GM23338 (cell line): ENCODE measurements at regions not wholly inside any gene's neighbourhood (a gene's known extent, or its start where the extent isn't known, plus 50 kb on each side); places are given as distances from the start of the nearest gene placed in this dataset.

ENCODE experiments used
- ATAC-seq: fragments of 200-7000 bp; cut with Tn5 transposase; 3 replicates; pipeline ENCODE4 v1.9.1; 2020
- DNase-seq: peaks from one replicate; pipeline ENCODE4 v3.0.0-alpha.2; 2015; ENCODE audit warnings: low spot score
- H2AFZ ChIP-seq: fragments of 200-600 bp; sonication (generic); 2 replicates; pipeline ENCODE4 v1.8.0; 2016; ENCODE audit warnings: antibody characterized with exemption, mild to moderate bottlenecking, moderate library complexity
- H3F3A ChIP-seq: fragments of 200-600 bp; sonication (generic); replicated peaks from 2 replicates; pipeline ENCODE4 v1.8.0; 2017; ENCODE audit warnings: antibody characterized with exemption, mixed run types, low read depth
- H3K27ac ChIP-seq: fragments of 200-600 bp; sonication (generic); 2 replicates; pipeline ENCODE4 v1.6.1; 2016; ENCODE audit warnings: low read depth
- H3K27me3 ChIP-seq: fragments of 200-600 bp; sonication (generic); 2 replicates; pipeline ENCODE4 v1.8.0; 2016; ENCODE audit warnings: mild to moderate bottlenecking, mixed run types, moderate library complexity; ENCODE audit not compliant: insufficient read depth
- H3K36me3 ChIP-seq: fragments of 200-600 bp; sonication (generic); 2 replicates; pipeline ENCODE4 v1.8.0; 2016; ENCODE audit warnings: mild to moderate bottlenecking; ENCODE audit not compliant: insufficient read depth
- H3K4me1 ChIP-seq: fragments of 200-600 bp; sonication (generic); 2 replicates; pipeline ENCODE4 v1.8.0; 2016; ENCODE audit warnings: mild to moderate bottlenecking, moderate library complexity; ENCODE audit not compliant: insufficient read depth
- H3K4me2 ChIP-seq: fragments of 200-600 bp; sonication (generic); 2 replicates; pipeline ENCODE4 v1.7.1; 2017; ENCODE audit warnings: mixed run types
- H3K4me3 ChIP-seq: fragments of 200-600 bp; sonication (generic); 2 replicates; pipeline ENCODE4 v1.6.1; 2016; ENCODE audit warnings: mixed run types
- H3K79me2 ChIP-seq: fragments of 200-600 bp; sonication (generic); replicated peaks from 2 replicates; pipeline ENCODE4 v1.8.0; 2017; ENCODE audit warnings: mild to moderate bottlenecking; ENCODE audit not compliant: insufficient read depth
- H3K9me2 ChIP-seq: fragments of 200-600 bp; sonication (generic); 2 replicates; pipeline ENCODE4 v1.8.0; 2017; ENCODE audit not compliant: insufficient read depth
- H4K20me1 ChIP-seq: fragments of 200-600 bp; sonication (generic); replicated peaks from 2 replicates; pipeline ENCODE4 v1.8.0; 2017; ENCODE audit warnings: mild to moderate bottlenecking; ENCODE audit not compliant: insufficient read depth
- H3K27ac Mint-ChIP-seq: 2 replicates; pipeline ENCODE4 v1.8.0; 2020; ENCODE audit warnings: inconsistent platforms, mild to moderate bottlenecking, moderate library complexity, mixed read lengths
- H3K27me3 Mint-ChIP-seq: 3 replicates; pipeline ENCODE4 v1.8.0; 2022; ENCODE audit warnings: low read depth, mild to moderate bottlenecking, moderate library complexity, mixed read lengths, inconsistent platforms; ENCODE audit not compliant: insufficient read depth, poor library complexity
- H3K36me3 Mint-ChIP-seq: 3 replicates; pipeline ENCODE4 v1.8.0; 2021; ENCODE audit warnings: low read depth, mild to moderate bottlenecking, inconsistent platforms, moderate library complexity, mixed read lengths
- H3K4me1 Mint-ChIP-seq: 3 replicates; pipeline ENCODE4 v1.8.0; 2020; ENCODE audit warnings: mild to moderate bottlenecking, inconsistent platforms, mixed read lengths
- H3K4me3 Mint-ChIP-seq: 3 replicates; pipeline ENCODE4 v1.8.0; 2021; ENCODE audit warnings: moderate library complexity, mild to moderate bottlenecking, inconsistent platforms, mixed read lengths
- H3K9me3 Mint-ChIP-seq: 3 replicates; pipeline ENCODE4 v1.8.0; 2020; ENCODE audit warnings: moderate library complexity, mild to moderate bottlenecking, inconsistent platforms, mixed read lengths
- EZH2phosphoT487 ChIP-seq: fragments of 200-600 bp; sonication (generic); IDR thresholded peaks from one replicate; pipeline ENCODE4 v1.8.1; 2018; ENCODE audit warnings: antibody characterized with exemption; ENCODE audit not compliant: unreplicated experiment
- JUNB ChIP-seq: IDR thresholded peaks from one replicate; pipeline ENCODE4 v1.6.1; 2016; ENCODE audit warnings: antibody characterized with exemption; ENCODE audit not compliant: unreplicated experiment
- NANOG ChIP-seq: IDR thresholded peaks from 2 replicates; pipeline ENCODE4 v1.6.1; 2016; ENCODE audit warnings: antibody characterized with exemption, borderline replicate concordance
- POLR2AphosphoS5 ChIP-seq: IDR thresholded peaks from 2 replicates; pipeline ENCODE4 v1.6.1; 2016; ENCODE audit warnings: antibody characterized with exemption, low read depth
- ZNF114 ChIP-seq: fragments of 250-450 bp; sonication (Bioruptor Pico); IDR thresholded peaks from 2 replicates; pipeline ENCODE4 v1.5.0; 2020; ENCODE audit warnings: mild to moderate bottlenecking, moderate library complexity
- ZNF331 ChIP-seq: fragments of 250-450 bp; sonication (Bioruptor Pico); IDR thresholded peaks from 2 replicates; pipeline ENCODE4 v1.5.0; 2020; ENCODE audit warnings: low read depth, mild to moderate bottlenecking, moderate library complexity
- TF ChIP-seq, protein P1 (sequence below), 2 experiments: fragments of 200-600 bp in 1 of 2; sonication (generic) in 1 of 2; conservative IDR thresholded peaks; 2 replicates each; pipeline versions ENCODE4 v1.5.1 to v1.6.1; 2016 to 2017; ENCODE audit warnings: antibody characterized with exemption in 2 of 2, low read depth in 2 of 2, mild to moderate bottlenecking in 2 of 2, moderate library complexity in 1 of 2
- TF ChIP-seq, protein P2 (sequence below): IDR thresholded peaks from 2 replicates; pipeline ENCODE4 v1.6.1; 2016; ENCODE audit warnings: antibody characterized with exemption
- TF ChIP-seq, protein P3 (sequence below): fragments of 250-450 bp; sonication (Bioruptor Pico); IDR thresholded peaks from 2 replicates; pipeline ENCODE4 v1.5.0; 2020; ENCODE audit warnings: mild to moderate bottlenecking, moderate library complexity
- TF ChIP-seq, protein P4 (sequence below): IDR thresholded peaks from one replicate; pipeline ENCODE4 v1.6.1; 2018; ENCODE audit warnings: antibody characterized with exemption; ENCODE audit not compliant: unreplicated experiment

DNA sequence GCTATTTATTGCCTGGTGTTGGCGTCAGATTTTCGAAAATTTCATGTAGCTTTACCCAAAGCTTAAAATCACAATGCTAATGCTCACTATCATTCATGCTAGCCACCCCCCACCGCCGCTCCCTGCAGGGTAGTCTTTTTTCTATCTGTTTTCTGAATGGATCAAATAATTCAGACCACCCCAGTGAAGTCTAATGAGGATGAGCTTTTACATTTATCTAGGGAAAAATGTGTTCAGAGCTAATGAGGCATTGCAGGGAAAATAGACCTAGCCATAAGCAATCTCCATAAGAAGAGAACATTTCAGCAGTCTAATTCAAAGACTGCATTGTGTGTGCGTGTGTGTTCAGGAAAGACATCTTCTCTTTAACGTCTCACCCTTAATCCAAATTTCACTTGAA is 533.0 kb upstream of the PRMT6 start:
- ATAC-seq (peak; percentile 71), DNase-seq (peak; percentile 31)
- TF ChIP-seq, protein P1, sequence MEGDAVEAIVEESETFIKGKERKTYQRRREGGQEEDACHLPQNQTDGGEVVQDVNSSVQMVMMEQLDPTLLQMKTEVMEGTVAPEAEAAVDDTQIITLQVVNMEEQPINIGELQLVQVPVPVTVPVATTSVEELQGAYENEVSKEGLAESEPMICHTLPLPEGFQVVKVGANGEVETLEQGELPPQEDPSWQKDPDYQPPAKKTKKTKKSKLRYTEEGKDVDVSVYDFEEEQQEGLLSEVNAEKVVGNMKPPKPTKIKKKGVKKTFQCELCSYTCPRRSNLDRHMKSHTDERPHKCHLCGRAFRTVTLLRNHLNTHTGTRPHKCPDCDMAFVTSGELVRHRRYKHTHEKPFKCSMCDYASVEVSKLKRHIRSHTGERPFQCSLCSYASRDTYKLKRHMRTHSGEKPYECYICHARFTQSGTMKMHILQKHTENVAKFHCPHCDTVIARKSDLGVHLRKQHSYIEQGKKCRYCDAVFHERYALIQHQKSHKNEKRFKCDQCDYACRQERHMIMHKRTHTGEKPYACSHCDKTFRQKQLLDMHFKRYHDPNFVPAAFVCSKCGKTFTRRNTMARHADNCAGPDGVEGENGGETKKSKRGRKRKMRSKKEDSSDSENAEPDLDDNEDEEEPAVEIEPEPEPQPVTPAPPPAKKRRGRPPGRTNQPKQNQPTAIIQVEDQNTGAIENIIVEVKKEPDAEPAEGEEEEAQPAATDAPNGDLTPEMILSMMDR (conservative IDR thresholded peaks at IDR 0.05; ENCODE audit: low read depth in 2 of 2) = no peak
- 0 out of 2 replicates have a peak, but pooled peaks have one; percentile 17 for TF ChIP-seq NANOG
- Histone ChIP-seq H3K79me2 (no peaks in the 10 kb centered on the region), H2AFZ (no peak overlapping the region), H3K27me3 (no peaks in the 10 kb centered on the region), H3K36me3 (no peaks in the 10 kb centered on the region), H3F3A (no peaks in the 10 kb centered on the region), H3K4me2 (peak overlapping the region; percentile 58), H3K4me1 (peaks cover 37% of the 10 kb centered on the region), H3K27ac (peak overlapping the region; percentile 21; the same call in 1 of the 2 replicates), H3K9me2 (no peaks in the 10 kb centered on the region), H4K20me1 (no peaks in the 10 kb centered on the region), H3K4me3 (peak overlapping the region; percentile 24; the same call in 1 of the 2 replicates)
- Mint-ChIP-seq H3K27me3 (no peaks in the 10 kb centered on the region), H3K4me1 (peaks cover 20% of the 10 kb centered on the region), H3K27ac (peak overlapping the region; percentile 58; the same call in 1 of the 2 replicates), H3K36me3 (no peaks in the 10 kb centered on the region), H3K4me3 (no peak overlapping the region), H3K9me3 (no peaks in the 10 kb centered on the region)

DNA sequence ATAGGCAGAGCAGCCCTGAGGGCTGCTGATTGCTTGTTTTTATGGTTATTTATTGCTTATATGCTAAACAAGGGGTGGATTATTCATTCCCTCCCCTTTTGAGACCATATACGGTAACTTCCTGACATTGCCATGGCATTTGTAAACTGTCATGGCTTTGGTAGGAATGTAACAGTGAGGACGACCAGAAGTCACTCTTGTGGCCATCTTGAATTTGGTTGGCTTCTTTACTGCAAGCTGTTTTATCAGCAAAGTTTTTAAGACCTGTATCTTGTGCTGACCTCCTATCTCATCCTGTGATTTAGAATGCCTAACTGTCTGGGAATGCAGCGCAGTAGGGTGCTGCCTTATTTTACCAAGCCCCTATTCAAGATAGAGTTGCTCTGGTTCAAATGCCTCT is 531.8 kb upstream of the PRMT6 start:
- H3K4me3 Mint-ChIP-seq = no peak overlapping the region
- no peaks in the 10 kb centered on the region for H3K36me3 Mint-ChIP-seq
- H3F3A ChIP-seq = no peaks in the 10 kb centered on the region
- no peaks in the 10 kb centered on the region for H3K79me2 ChIP-seq
- H3K4me1 ChIP-seq = peaks cover 37% of the 10 kb centered on the region
- peak overlapping the region; percentile 45; the same call in 1 of the 2 replicates for H2AFZ ChIP-seq
- no peak overlapping the region for H3K4me2 ChIP-seq
- no peaks in the 10 kb centered on the region for H3K27me3 ChIP-seq
- no peaks in the 10 kb centered on the region for H3K36me3 ChIP-seq
- H3K4me3 ChIP-seq = no peak overlapping the region
- no peaks in the 10 kb centered on the region for H3K9me2 ChIP-seq
- H4K20me1 ChIP-seq = no peaks in the 10 kb centered on the region
- no peak overlapping the region for H3K27ac ChIP-seq
- DNase-seq = no peak
- peaks cover 20% of the 10 kb centered on the region for H3K4me1 Mint-ChIP-seq
- H3K27ac Mint-ChIP-seq = no peak overlapping the region
- no peaks in the 10 kb centered on the region for H3K27me3 Mint-ChIP-seq
- no peaks in the 10 kb centered on the region for H3K9me3 Mint-ChIP-seq
- no peak for ATAC-seq
- TF ChIP-seq JUNB = no peak
- TF ChIP-seq EZH2phosphoT487 = no peak
- TF ChIP-seq, protein P2, sequence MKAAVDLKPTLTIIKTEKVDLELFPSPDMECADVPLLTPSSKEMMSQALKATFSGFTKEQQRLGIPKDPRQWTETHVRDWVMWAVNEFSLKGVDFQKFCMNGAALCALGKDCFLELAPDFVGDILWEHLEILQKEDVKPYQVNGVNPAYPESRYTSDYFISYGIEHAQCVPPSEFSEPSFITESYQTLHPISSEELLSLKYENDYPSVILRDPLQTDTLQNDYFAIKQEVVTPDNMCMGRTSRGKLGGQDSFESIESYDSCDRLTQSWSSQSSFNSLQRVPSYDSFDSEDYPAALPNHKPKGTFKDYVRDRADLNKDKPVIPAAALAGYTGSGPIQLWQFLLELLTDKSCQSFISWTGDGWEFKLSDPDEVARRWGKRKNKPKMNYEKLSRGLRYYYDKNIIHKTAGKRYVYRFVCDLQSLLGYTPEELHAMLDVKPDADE = no peak
- TF ChIP-seq POLR2AphosphoS5 = no peak
- TF ChIP-seq ZNF331 (CRISPR knock-in tag) = no peak
- TF ChIP-seq, protein P3, sequence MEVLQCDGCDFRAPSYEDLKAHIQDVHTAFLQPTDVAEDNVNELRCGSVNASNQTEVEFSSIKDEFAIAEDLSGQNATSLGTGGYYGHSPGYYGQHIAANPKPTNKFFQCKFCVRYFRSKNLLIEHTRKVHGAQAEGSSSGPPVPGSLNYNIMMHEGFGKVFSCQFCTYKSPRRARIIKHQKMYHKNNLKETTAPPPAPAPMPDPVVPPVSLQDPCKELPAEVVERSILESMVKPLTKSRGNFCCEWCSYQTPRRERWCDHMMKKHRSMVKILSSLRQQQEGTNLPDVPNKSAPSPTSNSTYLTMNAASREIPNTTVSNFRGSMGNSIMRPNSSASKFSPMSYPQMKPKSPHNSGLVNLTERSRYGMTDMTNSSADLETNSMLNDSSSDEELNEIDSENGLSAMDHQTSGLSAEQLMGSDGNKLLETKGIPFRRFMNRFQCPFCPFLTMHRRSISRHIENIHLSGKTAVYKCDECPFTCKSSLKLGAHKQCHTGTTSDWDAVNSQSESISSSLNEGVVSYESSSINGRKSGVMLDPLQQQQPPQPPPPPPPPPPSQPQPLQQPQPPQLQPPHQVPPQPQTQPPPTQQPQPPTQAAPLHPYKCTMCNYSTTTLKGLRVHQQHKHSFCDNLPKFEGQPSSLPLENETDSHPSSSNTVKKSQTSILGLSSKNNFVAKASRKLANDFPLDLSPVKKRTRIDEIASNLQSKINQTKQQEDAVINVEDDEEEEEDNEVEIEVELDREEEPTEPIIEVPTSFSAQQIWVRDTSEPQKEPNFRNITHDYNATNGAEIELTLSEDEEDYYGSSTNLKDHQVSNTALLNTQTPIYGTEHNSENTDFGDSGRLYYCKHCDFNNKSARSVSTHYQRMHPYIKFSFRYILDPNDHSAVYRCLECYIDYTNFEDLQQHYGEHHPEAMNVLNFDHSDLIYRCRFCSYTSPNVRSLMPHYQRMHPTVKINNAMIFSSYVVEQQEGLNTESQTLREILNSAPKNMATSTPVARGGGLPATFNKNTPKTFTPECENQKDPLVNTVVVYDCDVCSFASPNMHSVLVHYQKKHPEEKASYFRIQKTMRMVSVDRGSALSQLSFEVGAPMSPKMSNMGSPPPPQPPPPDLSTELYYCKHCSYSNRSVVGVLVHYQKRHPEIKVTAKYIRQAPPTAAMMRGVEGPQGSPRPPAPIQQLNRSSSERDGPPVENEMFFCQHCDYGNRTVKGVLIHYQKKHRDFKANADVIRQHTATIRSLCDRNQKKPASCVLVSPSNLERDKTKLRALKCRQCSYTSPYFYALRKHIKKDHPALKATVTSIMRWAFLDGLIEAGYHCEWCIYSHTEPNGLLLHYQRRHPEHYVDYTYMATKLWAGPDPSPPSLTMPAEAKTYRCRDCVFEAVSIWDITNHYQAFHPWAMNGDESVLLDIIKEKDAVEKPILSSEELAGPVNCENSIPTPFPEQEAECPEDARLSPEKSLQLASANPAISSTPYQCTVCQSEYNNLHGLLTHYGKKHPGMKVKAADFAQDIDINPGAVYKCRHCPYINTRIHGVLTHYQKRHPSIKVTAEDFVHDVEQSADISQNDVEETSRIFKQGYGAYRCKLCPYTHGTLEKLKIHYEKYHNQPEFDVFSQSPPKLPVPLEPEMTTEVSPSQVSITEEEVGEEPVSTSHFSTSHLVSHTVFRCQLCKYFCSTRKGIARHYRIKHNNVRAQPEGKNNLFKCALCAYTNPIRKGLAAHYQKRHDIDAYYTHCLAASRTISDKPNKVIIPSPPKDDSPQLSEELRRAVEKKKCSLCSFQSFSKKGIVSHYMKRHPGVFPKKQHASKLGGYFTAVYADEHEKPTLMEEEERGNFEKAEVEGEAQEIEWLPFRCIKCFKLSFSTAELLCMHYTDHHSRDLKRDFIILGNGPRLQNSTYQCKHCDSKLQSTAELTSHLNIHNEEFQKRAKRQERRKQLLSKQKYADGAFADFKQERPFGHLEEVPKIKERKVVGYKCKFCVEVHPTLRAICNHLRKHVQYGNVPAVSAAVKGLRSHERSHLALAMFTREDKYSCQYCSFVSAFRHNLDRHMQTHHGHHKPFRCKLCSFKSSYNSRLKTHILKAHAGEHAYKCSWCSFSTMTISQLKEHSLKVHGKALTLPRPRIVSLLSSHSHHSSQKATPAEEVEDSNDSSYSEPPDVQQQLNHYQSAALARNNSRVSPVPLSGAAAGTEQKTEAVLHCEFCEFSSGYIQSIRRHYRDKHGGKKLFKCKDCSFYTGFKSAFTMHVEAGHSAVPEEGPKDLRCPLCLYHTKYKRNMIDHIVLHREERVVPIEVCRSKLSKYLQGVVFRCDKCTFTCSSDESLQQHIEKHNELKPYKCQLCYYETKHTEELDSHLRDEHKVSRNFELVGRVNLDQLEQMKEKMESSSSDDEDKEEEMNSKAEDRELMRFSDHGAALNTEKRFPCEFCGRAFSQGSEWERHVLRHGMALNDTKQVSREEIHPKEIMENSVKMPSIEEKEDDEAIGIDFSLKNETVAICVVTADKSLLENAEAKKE (CRISPR knock-in tag) = no peak
- no peak for TF ChIP-seq ZNF114
- TF ChIP-seq NANOG = no peak
- TF ChIP-seq, protein P4, sequence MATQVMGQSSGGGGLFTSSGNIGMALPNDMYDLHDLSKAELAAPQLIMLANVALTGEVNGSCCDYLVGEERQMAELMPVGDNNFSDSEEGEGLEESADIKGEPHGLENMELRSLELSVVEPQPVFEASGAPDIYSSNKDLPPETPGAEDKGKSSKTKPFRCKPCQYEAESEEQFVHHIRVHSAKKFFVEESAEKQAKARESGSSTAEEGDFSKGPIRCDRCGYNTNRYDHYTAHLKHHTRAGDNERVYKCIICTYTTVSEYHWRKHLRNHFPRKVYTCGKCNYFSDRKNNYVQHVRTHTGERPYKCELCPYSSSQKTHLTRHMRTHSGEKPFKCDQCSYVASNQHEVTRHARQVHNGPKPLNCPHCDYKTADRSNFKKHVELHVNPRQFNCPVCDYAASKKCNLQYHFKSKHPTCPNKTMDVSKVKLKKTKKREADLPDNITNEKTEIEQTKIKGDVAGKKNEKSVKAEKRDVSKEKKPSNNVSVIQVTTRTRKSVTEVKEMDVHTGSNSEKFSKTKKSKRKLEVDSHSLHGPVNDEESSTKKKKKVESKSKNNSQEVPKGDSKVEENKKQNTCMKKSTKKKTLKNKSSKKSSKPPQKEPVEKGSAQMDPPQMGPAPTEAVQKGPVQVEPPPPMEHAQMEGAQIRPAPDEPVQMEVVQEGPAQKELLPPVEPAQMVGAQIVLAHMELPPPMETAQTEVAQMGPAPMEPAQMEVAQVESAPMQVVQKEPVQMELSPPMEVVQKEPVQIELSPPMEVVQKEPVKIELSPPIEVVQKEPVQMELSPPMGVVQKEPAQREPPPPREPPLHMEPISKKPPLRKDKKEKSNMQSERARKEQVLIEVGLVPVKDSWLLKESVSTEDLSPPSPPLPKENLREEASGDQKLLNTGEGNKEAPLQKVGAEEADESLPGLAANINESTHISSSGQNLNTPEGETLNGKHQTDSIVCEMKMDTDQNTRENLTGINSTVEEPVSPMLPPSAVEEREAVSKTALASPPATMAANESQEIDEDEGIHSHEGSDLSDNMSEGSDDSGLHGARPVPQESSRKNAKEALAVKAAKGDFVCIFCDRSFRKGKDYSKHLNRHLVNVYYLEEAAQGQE = no peak
